Activated CD8-positive, alpha-beta T cell treated with anti-CD3 and anti-CD28 coated beads, Interleukin-2, amount 10 ng/mL, durations not matched to agents 7 days and 5 days (primary cell): ENCODE measurements at regions not wholly inside any gene's neighbourhood (a gene's known extent, or its start where the extent isn't known, plus 50 kb on each side); places are given as distances from the start of the nearest gene placed in this dataset.
A peak's percentile ranks its signal among the peaks of the same experiment; 100 is the strongest.

ENCODE experiments used
- ATAC-seq: fragments of 150-1000 bp; cut with Tn5 transposase; one replicate; pipeline ENCODE4 v1.10.0; 2021; ENCODE audit warnings: moderate library complexity
- CTCF ChIA-PET: fragments of 350-600 bp; sonication (Branson Sonifier 250); formaldehyde crosslinking; loops from one replicate; lab custom pipeline; 2021; ENCODE audit warnings: antibody characterized with exemption; lab: Charles Lee
- POLR2A ChIA-PET: fragments of 350-600 bp; sonication (Branson Sonifier 250); formaldehyde crosslinking; loops from one replicate; lab custom pipeline; 2021; ENCODE audit warnings: antibody characterized with exemption; lab: Charles Lee
- DNase-seq: peaks from one replicate; pipeline ENCODE4 v3.0.0-alpha.2; 2020
- H3K27ac Mint-ChIP-seq: one replicate; pipeline ENCODE4 v1.8.0; 2021; ENCODE audit warnings: mild to moderate bottlenecking, mixed read lengths
- H3K27me3 Mint-ChIP-seq: one replicate; pipeline ENCODE4 v1.8.0; 2021; ENCODE audit warnings: low read depth, mixed read lengths
- H3K36me3 Mint-ChIP-seq: one replicate; pipeline ENCODE4 v1.8.0; 2021; ENCODE audit warnings: low read depth, mixed read lengths
- H3K4me1 Mint-ChIP-seq: one replicate; pipeline ENCODE4 v1.8.0; 2021; ENCODE audit warnings: low read depth, mixed read lengths
- H3K4me3 Mint-ChIP-seq: one replicate; pipeline ENCODE4 v1.8.0; 2021; ENCODE audit warnings: mild to moderate bottlenecking, mixed read lengths
- H3K9me3 Mint-ChIP-seq: one replicate; pipeline ENCODE4 v1.8.0; 2022; ENCODE audit warnings: mixed read lengths; ENCODE audit not compliant: insufficient read depth

DNA sequence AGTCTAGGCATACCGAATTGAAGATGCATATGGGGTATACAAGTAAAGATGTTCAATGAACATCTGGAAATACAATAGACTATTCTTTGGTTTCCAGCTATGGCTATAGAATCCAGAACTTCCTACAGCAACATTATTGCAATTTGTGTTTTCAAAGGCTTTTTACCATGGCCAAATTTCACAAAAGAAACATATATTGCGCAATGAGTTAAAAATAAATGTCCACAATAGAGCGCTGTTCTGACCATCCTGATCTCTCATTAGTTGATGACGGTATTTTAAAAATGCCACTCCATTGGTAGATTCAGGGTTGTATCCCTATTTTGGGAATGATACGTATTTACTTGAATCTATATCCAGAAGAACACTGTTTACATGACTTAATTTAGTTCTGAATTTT is 139.2 kb downstream of the LINC00632 start:
- Mint-ChIP-seq H3K4me3 (no peak overlapping the region), H3K27me3 (no peaks in the 10 kb centered on the region), H3K9me3 (no peaks in the 10 kb centered on the region), H3K4me1 (no peaks in the 10 kb centered on the region), H3K27ac (no peak overlapping the region), H3K36me3 (no peaks in the 10 kb centered on the region)
- CTCF ChIA-PET = no interaction called here
- DNase-seq = no peak
- POLR2A ChIA-PET = no interaction called here
- no peak for ATAC-seq

DNA sequence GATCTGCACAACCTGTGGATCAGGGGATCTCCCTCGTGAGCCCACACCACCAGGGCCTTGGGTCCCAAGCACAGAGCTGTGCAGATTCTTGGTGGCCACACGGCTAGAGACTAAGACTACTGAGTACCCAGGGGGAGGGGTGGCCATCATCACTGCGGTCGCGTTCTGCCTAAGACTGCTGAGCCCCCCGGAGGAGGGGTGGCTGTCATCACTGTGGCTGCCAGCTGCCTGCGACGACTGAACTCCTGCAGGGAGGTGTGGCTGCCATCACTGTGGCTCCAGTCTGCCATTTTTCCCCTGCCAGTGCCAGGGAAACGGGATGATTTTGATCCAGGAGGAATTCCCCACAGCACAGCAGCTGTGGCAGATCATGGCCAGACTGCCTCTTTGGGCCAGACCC is 141.7 kb upstream of the SPANXB1 start:
- no peaks in the 10 kb centered on the region for H3K27me3 Mint-ChIP-seq
- DNase-seq (no peak), ATAC-seq (no peak)
- no peaks in the 10 kb centered on the region for H3K9me3 Mint-ChIP-seq
- H3K4me3 Mint-ChIP-seq = no peak overlapping the region
- no peaks in the 10 kb centered on the region for H3K4me1 Mint-ChIP-seq
- no peak overlapping the region for H3K27ac Mint-ChIP-seq
- POLR2A ChIA-PET = no interaction called here
- CTCF ChIA-PET = no interaction called here
- H3K36me3 Mint-ChIP-seq = no peaks in the 10 kb centered on the region

DNA sequence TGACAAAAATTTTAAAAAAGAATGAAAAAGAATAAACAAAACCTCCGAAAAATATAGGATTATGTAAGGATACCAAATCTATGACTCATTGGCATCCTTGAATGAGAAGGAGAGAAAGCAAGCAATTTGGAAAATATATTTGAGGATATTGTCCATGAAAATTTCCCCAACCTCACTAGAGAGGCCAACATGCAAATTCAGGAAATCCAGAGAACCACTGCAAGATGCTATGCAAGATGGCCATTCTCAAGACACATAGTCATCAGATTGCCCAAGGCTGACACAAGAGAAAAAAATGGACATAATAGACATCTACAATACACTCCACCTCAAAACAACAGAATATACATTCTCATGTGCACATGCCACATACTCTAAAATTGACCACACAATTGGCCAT is 135.9 kb upstream of the SPANXB1 start:
- Mint-ChIP-seq H3K27ac (no peak overlapping the region), H3K36me3 (no peaks in the 10 kb centered on the region), H3K4me3 (no peak overlapping the region), H3K9me3 (no peaks in the 10 kb centered on the region), H3K27me3 (no peaks in the 10 kb centered on the region), H3K4me1 (no peaks in the 10 kb centered on the region)
- POLR2A ChIA-PET = no interaction called here
- CTCF ChIA-PET = no interaction called here
- ATAC-seq (no peak), DNase-seq (no peak)

DNA sequence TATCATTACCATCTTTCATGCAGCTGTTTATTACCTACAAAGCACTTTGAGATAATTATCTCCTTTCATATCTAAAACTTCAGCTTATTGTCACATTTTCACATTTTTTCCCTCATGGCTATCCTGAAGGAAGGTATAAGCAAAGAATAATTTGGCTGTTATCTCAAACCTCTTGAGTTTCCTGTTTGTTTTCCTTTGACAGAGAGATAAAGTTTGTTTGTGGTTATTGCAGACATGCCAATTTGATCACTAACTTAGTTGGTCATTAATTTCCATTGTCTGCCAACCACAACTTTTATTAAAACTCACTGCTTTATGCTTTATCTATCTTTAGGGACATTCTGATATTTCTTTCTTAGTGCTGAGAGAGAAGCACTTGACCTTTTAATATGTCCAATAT is 89.8 kb upstream of the SPANXB1 start:
- DNase-seq (no peak), ATAC-seq (no peak)
- H3K36me3 Mint-ChIP-seq = no peaks in the 10 kb centered on the region
- no peak overlapping the region for H3K4me3 Mint-ChIP-seq
- no peaks in the 10 kb centered on the region for H3K9me3 Mint-ChIP-seq
- no peaks in the 10 kb centered on the region for H3K27me3 Mint-ChIP-seq
- H3K27ac Mint-ChIP-seq = no peak overlapping the region
- ChIA-PET CTCF (no interaction called here), POLR2A (no interaction called here)
- peaks cover 1% of the 10 kb centered on the region for H3K4me1 Mint-ChIP-seq

DNA sequence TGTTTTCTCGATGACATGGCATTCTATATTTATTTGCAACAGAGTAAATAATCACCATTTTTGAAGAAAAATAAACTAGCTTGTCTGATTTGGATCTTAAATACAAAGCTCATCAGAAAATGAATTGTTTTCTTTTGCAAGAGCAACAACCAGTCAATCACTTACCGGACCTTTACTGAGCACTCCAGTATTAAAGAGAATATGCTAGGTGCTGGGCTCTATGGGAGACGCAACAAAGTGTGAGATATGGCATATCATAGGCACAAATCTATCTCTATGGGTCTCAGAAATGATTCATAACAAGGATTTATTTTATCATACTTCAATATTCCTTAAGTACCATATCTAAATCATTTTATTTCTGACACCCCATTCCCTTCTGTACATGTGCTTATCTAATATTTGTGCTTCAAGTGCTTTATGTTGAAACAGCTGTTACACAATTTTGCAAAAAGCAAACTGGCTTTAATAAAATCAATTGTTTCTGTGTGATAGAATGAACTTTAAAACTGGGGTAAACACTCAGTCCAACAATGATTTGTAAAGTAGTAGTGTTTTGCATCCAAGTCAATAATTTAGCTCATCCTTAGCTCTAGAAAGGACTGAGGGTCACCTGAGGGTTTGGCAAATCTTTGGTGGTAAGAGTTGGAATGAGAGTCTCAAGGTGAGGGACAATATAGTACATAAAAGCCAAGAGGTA is 88.4 kb upstream of the SPANXB1 start:
- POLR2A ChIA-PET = no interaction called here
- H3K4me3 Mint-ChIP-seq = no peak overlapping the region
- CTCF ChIA-PET = interaction anchor here (0.9 kb wide), 1 partner anchor 152 kb away, joined by 3 read pairs; no protein-coding TSS in a partner anchor
- no peak overlapping the region for H3K27ac Mint-ChIP-seq
- no peaks in the 10 kb centered on the region for H3K9me3 Mint-ChIP-seq
- H3K27me3 Mint-ChIP-seq = no peaks in the 10 kb centered on the region
- no peaks in the 10 kb centered on the region for H3K36me3 Mint-ChIP-seq
- DNase-seq = no peak
- ATAC-seq = no peak
- H3K4me1 Mint-ChIP-seq = peaks cover 5% of the 10 kb centered on the region

DNA sequence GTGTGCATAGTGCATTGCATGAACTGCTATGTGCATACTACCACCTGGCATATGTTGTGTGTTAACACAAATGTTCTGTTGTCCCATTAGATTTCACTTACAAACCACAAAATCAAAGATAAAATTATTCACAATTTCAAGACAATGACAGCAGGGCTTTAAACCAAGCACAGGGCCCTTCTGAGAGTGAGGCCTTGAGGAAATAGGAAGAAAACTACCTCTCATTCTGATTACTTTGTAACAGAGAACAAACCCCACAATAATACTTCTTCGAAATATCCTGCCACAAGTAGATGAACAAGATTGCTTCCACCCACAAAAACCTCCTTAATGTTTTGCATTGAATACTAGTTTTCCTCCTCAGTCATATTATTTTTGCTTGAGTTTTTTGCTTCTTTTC is 85.5 kb upstream of the SPANXB1 start:
- peaks cover 5% of the 10 kb centered on the region for H3K4me1 Mint-ChIP-seq
- CTCF ChIA-PET = no interaction called here
- POLR2A ChIA-PET = no interaction called here
- no peaks in the 10 kb centered on the region for H3K9me3 Mint-ChIP-seq
- DNase-seq = no peak
- H3K36me3 Mint-ChIP-seq = no peaks in the 10 kb centered on the region
- H3K27ac Mint-ChIP-seq = no peak overlapping the region
- no peaks in the 10 kb centered on the region for H3K27me3 Mint-ChIP-seq
- ATAC-seq = no peak
- H3K4me3 Mint-ChIP-seq = no peak overlapping the region

DNA sequence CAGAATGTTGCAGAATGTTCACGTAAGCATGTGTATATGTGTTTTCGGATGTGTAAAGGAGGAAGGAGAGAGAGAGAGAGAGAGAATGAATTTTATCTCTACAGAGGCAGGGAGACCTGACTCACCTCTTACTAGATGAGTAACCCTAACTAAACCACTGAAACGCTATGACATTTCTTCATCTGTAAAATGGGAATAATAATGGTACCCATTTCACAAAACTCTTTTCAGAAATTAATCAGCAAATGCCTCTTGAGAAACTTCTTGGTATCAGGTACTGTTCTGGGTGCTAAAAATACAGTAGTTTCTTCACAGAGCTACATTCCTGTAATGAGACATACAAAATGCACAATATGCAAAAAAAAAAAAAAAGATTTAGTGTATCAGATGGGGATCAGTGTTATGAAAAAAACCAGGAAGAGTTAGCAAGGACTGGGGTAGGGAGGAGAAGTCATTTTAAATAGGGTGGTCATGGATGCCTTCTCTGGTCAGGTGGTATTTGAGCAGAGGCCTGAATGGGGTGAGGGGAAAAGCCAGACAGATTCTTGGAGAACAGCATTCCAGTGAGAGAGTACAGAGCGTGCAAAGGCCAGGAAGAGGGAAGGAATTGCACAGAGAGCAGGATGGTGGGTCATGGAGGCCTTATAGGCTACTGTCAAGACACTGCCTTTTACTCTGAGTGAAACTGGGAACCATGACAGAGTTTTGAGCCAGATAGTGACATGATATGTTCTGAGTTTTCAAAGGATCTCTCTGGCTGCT is 84.9 kb upstream of the SPANXB1 start:
- DNase-seq = no peak
- Mint-ChIP-seq H3K36me3 (no peaks in the 10 kb centered on the region), H3K27ac (peak overlapping the region; percentile 18), H3K4me1 (peaks cover 5% of the 10 kb centered on the region), H3K4me3 (no peak overlapping the region), H3K9me3 (no peaks in the 10 kb centered on the region), H3K27me3 (no peaks in the 10 kb centered on the region)
- POLR2A ChIA-PET = no interaction called here
- ATAC-seq = no peak
- CTCF ChIA-PET = interaction anchor here (1.4 kb wide), 1 partner anchor 27 kb away, joined by 3 read pairs; no protein-coding TSS in a partner anchor

DNA sequence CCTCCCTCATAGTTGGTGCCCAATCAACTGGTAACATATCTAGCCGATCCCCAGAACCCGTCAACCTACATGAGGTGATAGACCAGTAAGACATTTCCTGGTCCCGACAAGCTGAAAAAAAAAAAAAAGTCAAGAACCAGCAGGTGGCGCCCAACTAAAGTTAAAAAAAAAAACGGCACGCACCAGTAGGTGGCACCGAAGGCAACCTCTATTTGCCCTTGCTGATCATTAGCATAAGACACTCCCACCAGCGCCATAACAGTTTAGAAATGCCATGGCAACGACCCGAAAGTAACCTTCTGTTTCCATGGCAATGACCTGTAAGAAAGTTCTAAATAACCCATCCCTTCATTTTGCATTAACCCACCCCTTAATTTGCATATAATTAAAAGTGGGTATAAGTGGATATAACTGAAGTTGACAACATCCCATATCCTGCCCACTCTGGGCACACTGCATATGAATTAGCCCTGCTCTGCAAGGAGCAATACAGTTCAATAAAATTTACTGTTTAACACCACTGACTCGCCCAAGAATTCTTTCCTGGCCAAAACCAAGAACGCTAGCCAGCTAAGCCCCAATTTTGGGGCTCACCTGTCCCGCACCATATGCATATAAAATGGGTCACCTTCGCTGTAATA is 83.9 kb upstream of the SPANXB1 start:
- DNase-seq (peak; percentile 35), ATAC-seq (peak; percentile 60)
- no peaks in the 10 kb centered on the region for H3K36me3 Mint-ChIP-seq
- peaks cover 5% of the 10 kb centered on the region for H3K4me1 Mint-ChIP-seq
- H3K27ac Mint-ChIP-seq = no peak overlapping the region
- CTCF ChIA-PET = interaction anchor here (1.4 kb wide), 1 partner anchor 26 kb away, joined by 3 read pairs; no protein-coding TSS in a partner anchor
- H3K4me3 Mint-ChIP-seq = no peak overlapping the region
- H3K27me3 Mint-ChIP-seq = no peaks in the 10 kb centered on the region
- POLR2A ChIA-PET = no interaction called here
- H3K9me3 Mint-ChIP-seq = no peaks in the 10 kb centered on the region

DNA sequence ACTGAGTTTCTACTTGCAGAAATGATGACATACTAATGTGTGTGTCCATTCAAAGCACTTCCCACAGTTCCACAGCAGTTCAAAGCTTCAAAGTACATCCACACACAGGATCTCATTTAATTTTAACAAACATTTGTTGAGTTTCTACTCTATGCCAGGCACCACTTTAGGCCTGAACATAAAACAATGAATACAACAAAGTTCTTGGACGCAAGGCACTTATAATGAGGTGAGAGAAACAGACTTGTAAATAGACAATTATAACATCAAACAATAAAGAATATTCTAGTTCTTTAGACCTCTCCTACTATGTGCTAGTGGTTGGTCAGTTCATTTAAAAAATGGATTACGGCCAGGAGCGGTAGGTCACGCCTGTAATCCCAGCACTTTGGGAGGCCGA is 82.0 kb upstream of the SPANXB1 start:
- POLR2A ChIA-PET = no interaction called here
- H3K4me1 Mint-ChIP-seq = peaks cover 5% of the 10 kb centered on the region
- H3K4me3 Mint-ChIP-seq = no peak overlapping the region
- H3K27ac Mint-ChIP-seq = no peak overlapping the region
- no peaks in the 10 kb centered on the region for H3K9me3 Mint-ChIP-seq
- ATAC-seq (no peak), DNase-seq (no peak)
- CTCF ChIA-PET = no interaction called here
- no peaks in the 10 kb centered on the region for H3K36me3 Mint-ChIP-seq
- H3K27me3 Mint-ChIP-seq = no peaks in the 10 kb centered on the region

DNA sequence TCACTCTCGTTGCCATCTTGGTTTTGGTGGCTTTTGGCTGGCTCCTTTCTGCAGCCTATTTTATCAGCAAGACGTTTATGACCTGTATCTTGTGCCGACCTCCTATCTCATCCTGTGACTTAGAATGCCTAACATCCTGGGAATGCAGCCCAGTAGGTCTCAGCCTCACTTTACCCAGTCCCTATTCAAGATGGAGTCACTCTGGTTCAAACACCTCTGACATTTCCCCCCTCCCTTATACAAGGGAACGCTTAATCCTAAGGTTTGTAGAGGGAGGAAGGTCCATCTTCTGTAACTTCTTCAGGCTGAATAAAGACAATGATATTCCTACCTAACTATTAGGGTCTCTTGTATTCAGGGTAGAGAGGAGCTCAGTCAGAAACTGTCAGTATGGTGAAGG is 79.3 kb upstream of the SPANXB1 start:
- Mint-ChIP-seq H3K27ac (no peak overlapping the region), H3K9me3 (no peaks in the 10 kb centered on the region), H3K27me3 (no peaks in the 10 kb centered on the region), H3K4me3 (no peak overlapping the region), H3K36me3 (no peaks in the 10 kb centered on the region), H3K4me1 (peaks cover under 1% of the 10 kb centered on the region)
- POLR2A ChIA-PET = no interaction called here
- no peak for DNase-seq
- CTCF ChIA-PET = no interaction called here
- no peak for ATAC-seq

DNA sequence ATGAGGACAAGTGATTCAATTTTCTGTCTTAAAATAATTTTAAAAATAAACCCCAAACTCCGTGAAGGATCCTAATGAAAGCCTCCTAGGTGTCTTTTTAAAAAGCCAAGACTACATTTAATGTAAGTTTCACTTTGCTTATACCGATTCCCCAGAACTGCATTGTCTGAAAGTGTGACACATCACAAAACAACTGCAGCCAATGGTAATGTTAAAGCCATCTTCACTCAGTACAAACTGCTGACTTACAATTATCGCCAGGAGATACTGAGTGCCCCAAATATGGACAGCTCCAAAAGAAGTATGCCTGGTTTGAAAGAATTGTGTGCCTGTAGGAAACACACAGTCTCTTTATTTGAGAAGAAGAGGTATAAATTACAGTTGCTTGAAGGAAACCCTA is 73.7 kb upstream of the SPANXB1 start:
- Mint-ChIP-seq H3K4me3 (no peak overlapping the region), H3K36me3 (no peaks in the 10 kb centered on the region), H3K4me1 (no peaks in the 10 kb centered on the region), H3K9me3 (no peaks in the 10 kb centered on the region), H3K27ac (no peak overlapping the region), H3K27me3 (no peaks in the 10 kb centered on the region)
- POLR2A ChIA-PET = no interaction called here
- ATAC-seq = no peak
- CTCF ChIA-PET = no interaction called here
- DNase-seq = no peak

DNA sequence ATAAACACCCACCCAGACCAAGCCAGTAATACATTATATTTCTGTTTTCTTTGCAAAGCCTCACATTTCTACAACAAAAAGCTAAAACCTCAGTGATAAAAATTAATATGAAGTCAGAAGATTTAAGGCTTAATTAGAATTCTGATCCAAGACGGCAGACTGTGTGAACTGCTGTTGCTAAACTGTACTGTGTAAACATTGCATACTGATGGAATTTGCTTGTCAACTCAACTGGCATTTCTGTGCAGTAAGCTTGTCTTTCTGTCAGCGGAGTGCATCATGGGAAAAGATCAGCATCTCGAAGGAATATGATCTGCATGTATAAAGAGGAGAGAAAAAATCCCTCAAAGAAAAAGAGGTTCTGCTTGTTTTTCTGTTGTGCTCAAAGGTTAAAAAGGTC is 69.4 kb upstream of the SPANXB1 start:
- DNase-seq (no peak), ATAC-seq (no peak)
- Mint-ChIP-seq H3K27ac (no peak overlapping the region), H3K9me3 (no peaks in the 10 kb centered on the region), H3K4me1 (no peaks in the 10 kb centered on the region), H3K36me3 (no peaks in the 10 kb centered on the region), H3K4me3 (no peak overlapping the region), H3K27me3 (no peaks in the 10 kb centered on the region)
- ChIA-PET CTCF (no interaction called here), POLR2A (no interaction called here)
